Natural killer cell (primary cell): ENCODE measurements at regions not wholly inside any gene's neighbourhood (a gene's known extent, or its start where the extent isn't known, plus 50 kb on each side); places are given as distances from the start of the nearest gene placed in this dataset.

Source experiments
- ATAC-seq, 3 donors: fragments of 150-1000 bp in 2 of 3; fragments of 200-7000 bp in 1 of 3; cut with Tn5 transposase; 1 replicate in 1 of 3; 2 replicates in 2 of 3; pipeline ENCODE4 v1.10.0; 2021; ENCODE audit warnings: mild to moderate bottlenecking in 2 of 3, moderate library complexity in 2 of 3
- DNase-seq, 2 donors: peaks; one replicate each; pipeline versions ENCODE4 v3.0.0 to v3.0.0-alpha.2; 2013 to 2021; ENCODE audit warnings: mixed read lengths in 1 of 2
- H3K27ac ChIP-seq: one replicate; pipeline ENCODE4 v1.5.1; 2013; ENCODE audit warnings: mild to moderate bottlenecking, low read length
- H3K27me3 ChIP-seq: one replicate; pipeline ENCODE4 v1.6.1; 2013; ENCODE audit warnings: low read length; ENCODE audit not compliant: control insufficient read depth, insufficient read depth
- H3K36me3 ChIP-seq: one replicate; pipeline ENCODE4 v1.6.1; 2013; ENCODE audit warnings: low read length; ENCODE audit not compliant: control insufficient read depth, insufficient read depth
- H3K4me1 ChIP-seq: one replicate; pipeline ENCODE4 v1.6.1; 2013; ENCODE audit warnings: low read length; ENCODE audit not compliant: control insufficient read depth, insufficient read depth
- H3K4me3 ChIP-seq: one replicate; pipeline ENCODE4 v1.5.1; 2013; ENCODE audit warnings: low read length
- H3K9me3 ChIP-seq: one replicate; pipeline ENCODE4 v1.6.1; 2013; ENCODE audit warnings: low read length; ENCODE audit not compliant: control insufficient read depth, insufficient read depth
- H3K27ac Mint-ChIP-seq, 2 donors: one replicate each; pipeline ENCODE4 v1.8.0; 2022; ENCODE audit warnings: mild to moderate bottlenecking in 2 of 2, mixed read lengths in 2 of 2, moderate library complexity in 1 of 2
- H3K27me3 Mint-ChIP-seq, 2 donors: one replicate each; pipeline ENCODE4 v1.8.0; 2022; ENCODE audit warnings: low read depth in 2 of 2, mixed read lengths in 2 of 2
- H3K36me3 Mint-ChIP-seq: one replicate; pipeline ENCODE4 v1.8.0; 2022; ENCODE audit warnings: mixed read lengths
- H3K4me1 Mint-ChIP-seq, 2 donors: one replicate each; pipeline ENCODE4 v1.8.0; 2022; ENCODE audit warnings: mixed read lengths in 2 of 2
- H3K4me3 Mint-ChIP-seq: one replicate; pipeline ENCODE4 v1.8.0; 2022; ENCODE audit warnings: mild to moderate bottlenecking, moderate library complexity, mixed read lengths
- H3K9me3 Mint-ChIP-seq, 2 donors: one replicate each; pipeline ENCODE4 v1.8.0; 2022; ENCODE audit warnings: mixed read lengths in 2 of 2
- CTCF ChIP-seq: fragments of 200-600 bp; IDR thresholded peaks from one replicate; pipeline ENCODE4 v1.8.0; 2022; ENCODE audit warnings: antibody characterized with exemption
- WGBS: methylation state at CpG from one replicate; pipeline ENCODE4 v1.1.7; 2013; ENCODE audit warnings: missing lambda C conversion rate; ENCODE audit not compliant: insufficient coverage; 5-methylcytosine and 5-hydroxymethylcytosine counted together
- intact Hi-C: fragments of 100-400 bp; cut with micrococcal nuclease; formaldehyde crosslinking; loops from one replicate; pipeline ENCODE4 v1.14.2; 2022

- Histone ChIP-seq H3K27ac (no peak overlapping the region), H3K4me1 (no peaks in the 10 kb centered on the region), H3K36me3 (no peaks in the 10 kb centered on the region), H3K9me3 (peaks cover 3% of the 10 kb centered on the region), H3K4me3 (no peak overlapping the region), H3K27me3 (no peaks in the 10 kb centered on the region)
- TF ChIP-seq CTCF, result no peak
- H3K9me3 Mint-ChIP-seq, result peaks cover 11 to 22% of the 10 kb centered on the region in 2 donors
- peaks cover 25% of the 10 kb centered on the region for H3K36me3 Mint-ChIP-seq
- no peak overlapping the region for H3K4me3 Mint-ChIP-seq
- H3K27me3 Mint-ChIP-seq, result no peaks in the 10 kb centered on the region
- 86% methylated on average over 5 of the region's 5 CpGs for WGBS
- intact Hi-C loops, result no loop called here
- no peak for DNase-seq
- no peak overlapping the region for H3K27ac Mint-ChIP-seq
- no peak for ATAC-seq
- H3K4me1 Mint-ChIP-seq, result no peaks in the 10 kb centered on the region
Observed at GRCh38 chr17:70989280-70989679, 819.9 kb downstream of the KCNJ2 start.

- WGBS, result 87% methylated on average over 2 of the region's 2 CpGs
- Histone ChIP-seq H3K4me3 (no peak overlapping the region), H3K36me3 (no peaks in the 10 kb centered on the region), H3K27ac (no peak overlapping the region), H3K4me1 (no peaks in the 10 kb centered on the region), H3K9me3 (peaks cover 4% of the 10 kb centered on the region), H3K27me3 (no peaks in the 10 kb centered on the region)
- Mint-ChIP-seq H3K9me3 (peaks cover 14 to 20% of the 10 kb centered on the region in 2 donors), H3K27ac (no peak overlapping the region), H3K4me3 (no peak overlapping the region), H3K36me3 (peaks cover 16% of the 10 kb centered on the region), H3K27me3 (no peaks in the 10 kb centered on the region), H3K4me1 (no peaks in the 10 kb centered on the region)
- TF ChIP-seq CTCF, result no peak
- DNase-seq (no peak), ATAC-seq (no peak)
- intact Hi-C loops, result no loop called here
Observed at GRCh38 chr17:70994194-70994593, 824.9 kb downstream of the KCNJ2 start.

GRCh38 chr17:70995997-70996396 lies 826.7 kb downstream of the KCNJ2 start:
- H3K4me3 ChIP-seq, result no peak overlapping the region
- no peak for DNase-seq
- no peak for TF ChIP-seq CTCF
- no peak overlapping the region for H3K27ac ChIP-seq
- H3K9me3 ChIP-seq, result peaks cover 4% of the 10 kb centered on the region
- Mint-ChIP-seq H3K4me3 (no peak overlapping the region), H3K36me3 (peaks cover 5% of the 10 kb centered on the region), H3K4me1 (no peaks in the 10 kb centered on the region), H3K27ac (no peak overlapping the region), H3K9me3 (peaks cover 11 to 16% of the 10 kb centered on the region in 2 donors), H3K27me3 (no peaks in the 10 kb centered on the region)
- no peak for ATAC-seq
- no peaks in the 10 kb centered on the region for H3K36me3 ChIP-seq
- intact Hi-C loops, result no loop called here
- H3K4me1 ChIP-seq, result no peaks in the 10 kb centered on the region
- H3K27me3 ChIP-seq, result no peaks in the 10 kb centered on the region

- DNase-seq, result no peak
- Mint-ChIP-seq H3K4me1 (no peaks in the 10 kb centered on the region), H3K4me3 (no peak overlapping the region), H3K27ac (no peak overlapping the region), H3K27me3 (no peaks in the 10 kb centered on the region), H3K9me3 (peaks cover 0 to 12% of the 10 kb centered on the region in 2 donors), H3K36me3 (no peaks in the 10 kb centered on the region)
- Histone ChIP-seq H3K4me1 (no peaks in the 10 kb centered on the region), H3K36me3 (no peaks in the 10 kb centered on the region), H3K9me3 (peaks cover 7% of the 10 kb centered on the region), H3K4me3 (no peak overlapping the region), H3K27me3 (no peaks in the 10 kb centered on the region), H3K27ac (no peak overlapping the region)
- TF ChIP-seq CTCF, result no peak
- ATAC-seq, result no peak
- intact Hi-C loops, result no loop called here
- 90% methylated on average over 12 of the region's 12 CpGs for WGBS
Observed at GRCh38 chr17:71003736-71004135, 834.4 kb downstream of the KCNJ2 start.
